ENCODE measurements at regions not wholly inside any gene's neighbourhood (a gene's known extent, or its start where the extent isn't known, plus 50 kb on each side); places are given as distances from the start of the nearest gene placed in this dataset.

GRCh38 chr6:1122083-1122482 lies 189.8 kb upstream of the FOXQ1 start:
- CTCF ChIA-PET = no interaction called here
- DNase-seq = no peak
- no TSS peak for BruUV-seq (replicated peaks)
- TF ChIP-seq, protein P1, sequence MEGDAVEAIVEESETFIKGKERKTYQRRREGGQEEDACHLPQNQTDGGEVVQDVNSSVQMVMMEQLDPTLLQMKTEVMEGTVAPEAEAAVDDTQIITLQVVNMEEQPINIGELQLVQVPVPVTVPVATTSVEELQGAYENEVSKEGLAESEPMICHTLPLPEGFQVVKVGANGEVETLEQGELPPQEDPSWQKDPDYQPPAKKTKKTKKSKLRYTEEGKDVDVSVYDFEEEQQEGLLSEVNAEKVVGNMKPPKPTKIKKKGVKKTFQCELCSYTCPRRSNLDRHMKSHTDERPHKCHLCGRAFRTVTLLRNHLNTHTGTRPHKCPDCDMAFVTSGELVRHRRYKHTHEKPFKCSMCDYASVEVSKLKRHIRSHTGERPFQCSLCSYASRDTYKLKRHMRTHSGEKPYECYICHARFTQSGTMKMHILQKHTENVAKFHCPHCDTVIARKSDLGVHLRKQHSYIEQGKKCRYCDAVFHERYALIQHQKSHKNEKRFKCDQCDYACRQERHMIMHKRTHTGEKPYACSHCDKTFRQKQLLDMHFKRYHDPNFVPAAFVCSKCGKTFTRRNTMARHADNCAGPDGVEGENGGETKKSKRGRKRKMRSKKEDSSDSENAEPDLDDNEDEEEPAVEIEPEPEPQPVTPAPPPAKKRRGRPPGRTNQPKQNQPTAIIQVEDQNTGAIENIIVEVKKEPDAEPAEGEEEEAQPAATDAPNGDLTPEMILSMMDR (IDR thresholded peaks at IDR 0.05; ENCODE audit: insufficient read depth in 1 of 2, low read depth in 1 of 2, low read length in 1 of 2, severe bottlenecking in 1 of 2, unreplicated experiment in 1 of 2) = no peak
- Mint-ChIP-seq H3K9me3 (ENCODE audit: unreplicated experiment) (no peaks in the 10 kb centered on the region), H3K4me3 (ENCODE audit: unreplicated experiment) (no peak overlapping the region), H3K4me1 (ENCODE audit: low read depth, unreplicated experiment) (peaks cover 14% of the 10 kb centered on the region), H3K27ac (ENCODE audit: unreplicated experiment) (no peak overlapping the region), H3K36me3 (ENCODE audit: insufficient read depth, unreplicated experiment) (no peaks in the 10 kb centered on the region), H3K27me3 (ENCODE audit: insufficient read depth, unreplicated experiment) (no peaks in the 10 kb centered on the region)
- no peak overlapping the region for H3K4me3 ChIP-seq (ENCODE audit: low read depth, low read length)
- intact Hi-C loops (cut with micrococcal nuclease; ENCODE audit: unreplicated experiment) = no loop called here
- H3K27me3 ChIP-seq (replicated peaks; ENCODE audit: control insufficient read depth, insufficient read depth, low read length) = no peaks in the 10 kb centered on the region
- H3K9me3 ChIP-seq = no peaks in the 10 kb centered on the region
- H3K4me1 ChIP-seq = peaks cover 27% of the 10 kb centered on the region
- POLR2A ChIA-PET = no interaction called here
- no peaks in the 10 kb centered on the region for H3K36me3 ChIP-seq (ENCODE audit: control insufficient read depth, insufficient read depth, low read length)

DNA sequence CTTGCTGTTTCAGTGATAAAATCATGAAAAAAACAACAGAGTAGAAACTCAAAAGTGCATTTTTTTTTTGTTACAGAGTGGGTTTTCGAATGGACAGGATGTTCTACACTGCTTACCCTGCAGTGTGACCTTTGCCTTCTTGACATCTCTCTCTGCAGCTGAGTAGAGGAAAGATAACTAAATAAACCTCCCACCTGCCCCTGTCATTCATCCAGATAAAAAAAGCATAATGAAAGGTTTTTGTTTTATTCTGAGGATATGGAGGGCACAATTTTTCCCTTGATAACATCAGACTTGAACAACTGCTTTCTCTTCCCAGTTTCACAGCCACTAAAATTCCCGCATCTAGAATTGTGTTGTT lies 193.6 kb upstream of the FOXQ1 start:
- no peaks in the 10 kb centered on the region for H3K36me3 Mint-ChIP-seq (ENCODE audit: insufficient read depth, unreplicated experiment)
- POLR2A ChIA-PET = no interaction called here
- no peaks in the 10 kb centered on the region for H3K27me3 Mint-ChIP-seq (ENCODE audit: insufficient read depth, unreplicated experiment)
- DNase-seq = no peak
- H3K4me3 ChIP-seq (ENCODE audit: low read depth, low read length) = no peak overlapping the region
- no peak overlapping the region for H3K27ac Mint-ChIP-seq (ENCODE audit: unreplicated experiment)
- no peaks in the 10 kb centered on the region; the same call in 1 of the 2 replicates for H3K36me3 ChIP-seq (ENCODE audit: control insufficient read depth, insufficient read depth, low read length)
- H3K9me3 Mint-ChIP-seq (ENCODE audit: unreplicated experiment) = peaks cover 9% of the 10 kb centered on the region
- BruUV-seq (replicated peaks) = no TSS peak
- peaks cover 24% of the 10 kb centered on the region for H3K4me1 ChIP-seq
- CTCF ChIA-PET = no interaction called here
- TF ChIP-seq, protein P1 (IDR thresholded peaks at IDR 0.05; ENCODE audit: insufficient read depth in 1 of 2, low read depth in 1 of 2, low read length in 1 of 2, severe bottlenecking in 1 of 2, unreplicated experiment in 1 of 2) = no peak
- intact Hi-C loops (cut with micrococcal nuclease; ENCODE audit: unreplicated experiment) = loop anchor here (10.0 kb wide), 1 partner anchor 107 kb away; no protein-coding TSS in a partner anchor
- no peaks in the 10 kb centered on the region; the same call in 1 of the 2 replicates for H3K9me3 ChIP-seq
- H3K4me3 Mint-ChIP-seq (ENCODE audit: unreplicated experiment) = no peak overlapping the region
- H3K27me3 ChIP-seq (replicated peaks; ENCODE audit: control insufficient read depth, insufficient read depth, low read length) = no peaks in the 10 kb centered on the region
- peaks cover 29% of the 10 kb centered on the region for H3K4me1 Mint-ChIP-seq (ENCODE audit: low read depth, unreplicated experiment)

GRCh38 chr6:1117530-1118286 lies 194.2 kb upstream of the FOXQ1 start:
- no peak overlapping the region for H3K4me3 Mint-ChIP-seq (ENCODE audit: unreplicated experiment)
- Histone ChIP-seq H3K4me1 (peaks cover 24% of the 10 kb centered on the region), H3K36me3 (ENCODE audit: control insufficient read depth, insufficient read depth, low read length) (no peaks in the 10 kb centered on the region; the same call in 1 of the 2 replicates), H3K9me3 (no peaks in the 10 kb centered on the region; the same call in 1 of the 2 replicates), H3K4me3 (ENCODE audit: low read depth, low read length) (no peak overlapping the region), H3K27me3 (replicated peaks; ENCODE audit: control insufficient read depth, insufficient read depth, low read length) (no peaks in the 10 kb centered on the region)
- BruUV-seq (replicated peaks) = no TSS peak
- CTCF ChIA-PET = no interaction called here
- no peaks in the 10 kb centered on the region for H3K27me3 Mint-ChIP-seq (ENCODE audit: insufficient read depth, unreplicated experiment)
- POLR2A ChIA-PET = no interaction called here
- no peak for DNase-seq
- H3K27ac Mint-ChIP-seq (ENCODE audit: unreplicated experiment) = no peak overlapping the region
- H3K36me3 Mint-ChIP-seq (ENCODE audit: insufficient read depth, unreplicated experiment) = no peaks in the 10 kb centered on the region
- peaks cover 9% of the 10 kb centered on the region for H3K9me3 Mint-ChIP-seq (ENCODE audit: unreplicated experiment)
- TF ChIP-seq, protein P1 (IDR thresholded peaks at IDR 0.05; ENCODE audit: insufficient read depth in 1 of 2, low read depth in 1 of 2, low read length in 1 of 2, severe bottlenecking in 1 of 2, unreplicated experiment in 1 of 2) = no peak
- peaks cover 29% of the 10 kb centered on the region for H3K4me1 Mint-ChIP-seq (ENCODE audit: low read depth, unreplicated experiment)
- intact Hi-C loops (cut with micrococcal nuclease; ENCODE audit: unreplicated experiment) = loop anchor here (10.0 kb wide), 1 partner anchor 107 kb away; no protein-coding TSS in a partner anchor
